Caco-2 (cell line): ENCODE measurements at regions not wholly inside any gene's neighbourhood (a gene's known extent, or its start where the extent isn't known, plus 50 kb on each side); places are given as distances from the start of the nearest gene placed in this dataset.

ENCODE experiments used
- BruUV-seq: library from RNA; stranded (reverse); fragments of 400-500 nt; replicated peaks from 2 replicates; lab custom pipeline; 2021; lab: Mats Ljungman, UMichigan
- CTCF ChIA-PET: fragments of 300-600 bp; sonication (Branson Sonifier 250); formaldehyde crosslinking; loops from one replicate; lab custom pipeline; 2022; ENCODE audit warnings: antibody characterized with exemption; lab: Charles Lee
- POLR2A ChIA-PET: fragments of 300-600 bp; sonication (Branson Sonifier 250); formaldehyde crosslinking; loops from one replicate; lab custom pipeline; 2022; ENCODE audit warnings: antibody characterized with exemption; lab: Charles Lee
- DNase-seq, 2 experiments: peaks; one replicate each; pipeline versions ENCODE4 v3.0.0 to v3.0.0-alpha.2; 2020 to 2022
- H3K27me3 ChIP-seq: replicated peaks from 2 replicates; pipeline ENCODE4 v1.6.0; 2011; ENCODE audit warnings: low read length; ENCODE audit not compliant: control insufficient read depth, insufficient read depth
- H3K36me3 ChIP-seq: 2 replicates; pipeline ENCODE4 v1.5.1; 2011; ENCODE audit warnings: low read length; ENCODE audit not compliant: control insufficient read depth, insufficient read depth
- H3K4me1 ChIP-seq: fragments of 250-450 bp; sonication (Bioruptor Pico); 2 replicates; pipeline ENCODE4 v1.5.1; 2020; ENCODE audit warnings: mild to moderate bottlenecking
- H3K4me3 ChIP-seq: 2 replicates; pipeline ENCODE4 v1.5.1; 2011; ENCODE audit warnings: low read depth, mild to moderate bottlenecking, control low read depth, low read length
- H3K9me3 ChIP-seq: fragments of 250-450 bp; sonication (Bioruptor Pico); 2 replicates; pipeline ENCODE4 v1.5.1; 2020; ENCODE audit warnings: mild to moderate bottlenecking, moderate library complexity
- H3K27ac Mint-ChIP-seq: one replicate; pipeline ENCODE4 v1.8.0; 2022; ENCODE audit warnings: mixed read lengths; ENCODE audit not compliant: unreplicated experiment
- H3K27me3 Mint-ChIP-seq: one replicate; pipeline ENCODE4 v1.8.0; 2022; ENCODE audit warnings: mixed read lengths; ENCODE audit not compliant: insufficient read depth, unreplicated experiment
- H3K36me3 Mint-ChIP-seq: one replicate; pipeline ENCODE4 v1.8.0; 2022; ENCODE audit warnings: mild to moderate bottlenecking, mixed read lengths; ENCODE audit not compliant: insufficient read depth, unreplicated experiment
- H3K4me1 Mint-ChIP-seq: one replicate; pipeline ENCODE4 v1.8.0; 2022; ENCODE audit warnings: low read depth, mixed read lengths; ENCODE audit not compliant: unreplicated experiment
- H3K4me3 Mint-ChIP-seq: one replicate; pipeline ENCODE4 v1.8.0; 2022; ENCODE audit warnings: mild to moderate bottlenecking, moderate library complexity, mixed read lengths; ENCODE audit not compliant: unreplicated experiment
- H3K9me3 Mint-ChIP-seq: one replicate; pipeline ENCODE4 v1.8.0; 2022; ENCODE audit warnings: mixed read lengths; ENCODE audit not compliant: unreplicated experiment
- intact Hi-C: fragments of 100-400 bp; cut with micrococcal nuclease; formaldehyde crosslinking; loops from one replicate; pipeline ENCODE4 v1.10.0; 2022; ENCODE audit not compliant: unreplicated experiment
- TF ChIP-seq, protein P1 (sequence below), 2 experiments: fragments of 200-600 bp in 1 of 2; IDR thresholded peaks; 1 replicate in 1 of 2; 2 replicates in 1 of 2; pipeline versions ENCODE4 v1.5.1 to v1.8.0; 2011 to 2022; ENCODE audit warnings: antibody characterized with exemption in 1 of 2, control low read depth in 1 of 2, inconsistent platforms in 1 of 2, low read depth in 1 of 2, low read length in 1 of 2, mild to moderate bottlenecking in 1 of 2, moderate library complexity in 1 of 2; ENCODE audit not compliant: insufficient read depth in 1 of 2, severe bottlenecking in 1 of 2, unreplicated experiment in 1 of 2

DNA sequence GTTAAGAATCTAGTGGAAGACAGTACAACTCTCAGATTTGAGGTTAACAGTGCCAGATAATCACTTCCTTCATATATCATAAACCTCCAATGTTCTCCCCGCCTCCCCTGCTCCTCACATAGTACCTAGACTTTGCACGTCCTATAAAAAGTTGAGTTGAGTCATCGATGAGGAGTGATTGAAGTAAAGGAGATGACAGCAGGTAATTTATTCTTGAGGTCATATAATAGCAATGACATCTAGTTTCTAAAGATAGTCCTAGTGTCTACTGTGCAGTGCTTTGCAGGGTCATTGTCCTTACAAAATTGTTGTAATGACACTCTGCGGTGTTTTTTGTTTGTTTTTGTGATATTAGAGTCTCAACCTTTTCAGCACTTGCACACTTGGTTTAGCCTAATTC is 510.5 kb upstream of the LRFN5 start:
- no peak overlapping the region for H3K4me3 ChIP-seq
- ChIA-PET CTCF (no interaction called here), POLR2A (no interaction called here)
- H3K9me3 Mint-ChIP-seq = peaks cover 17% of the 10 kb centered on the region
- DNase-seq = no peak
- H3K4me1 ChIP-seq = no peaks in the 10 kb centered on the region
- TF ChIP-seq, protein P1, sequence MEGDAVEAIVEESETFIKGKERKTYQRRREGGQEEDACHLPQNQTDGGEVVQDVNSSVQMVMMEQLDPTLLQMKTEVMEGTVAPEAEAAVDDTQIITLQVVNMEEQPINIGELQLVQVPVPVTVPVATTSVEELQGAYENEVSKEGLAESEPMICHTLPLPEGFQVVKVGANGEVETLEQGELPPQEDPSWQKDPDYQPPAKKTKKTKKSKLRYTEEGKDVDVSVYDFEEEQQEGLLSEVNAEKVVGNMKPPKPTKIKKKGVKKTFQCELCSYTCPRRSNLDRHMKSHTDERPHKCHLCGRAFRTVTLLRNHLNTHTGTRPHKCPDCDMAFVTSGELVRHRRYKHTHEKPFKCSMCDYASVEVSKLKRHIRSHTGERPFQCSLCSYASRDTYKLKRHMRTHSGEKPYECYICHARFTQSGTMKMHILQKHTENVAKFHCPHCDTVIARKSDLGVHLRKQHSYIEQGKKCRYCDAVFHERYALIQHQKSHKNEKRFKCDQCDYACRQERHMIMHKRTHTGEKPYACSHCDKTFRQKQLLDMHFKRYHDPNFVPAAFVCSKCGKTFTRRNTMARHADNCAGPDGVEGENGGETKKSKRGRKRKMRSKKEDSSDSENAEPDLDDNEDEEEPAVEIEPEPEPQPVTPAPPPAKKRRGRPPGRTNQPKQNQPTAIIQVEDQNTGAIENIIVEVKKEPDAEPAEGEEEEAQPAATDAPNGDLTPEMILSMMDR (IDR thresholded peaks at IDR 0.05; ENCODE audit: insufficient read depth in 1 of 2, low read depth in 1 of 2, low read length in 1 of 2, severe bottlenecking in 1 of 2, unreplicated experiment in 1 of 2) = no peak
- no peaks in the 10 kb centered on the region for H3K27me3 Mint-ChIP-seq
- no peaks in the 10 kb centered on the region for H3K9me3 ChIP-seq
- H3K27ac Mint-ChIP-seq = no peak overlapping the region
- no peaks in the 10 kb centered on the region for H3K36me3 ChIP-seq
- H3K4me3 Mint-ChIP-seq = no peak overlapping the region
- H3K36me3 Mint-ChIP-seq = no peaks in the 10 kb centered on the region
- BruUV-seq = no TSS peak
- intact Hi-C loops = no loop called here
- H3K4me1 Mint-ChIP-seq = peaks cover 7% of the 10 kb centered on the region
- no peaks in the 10 kb centered on the region for H3K27me3 ChIP-seq

DNA sequence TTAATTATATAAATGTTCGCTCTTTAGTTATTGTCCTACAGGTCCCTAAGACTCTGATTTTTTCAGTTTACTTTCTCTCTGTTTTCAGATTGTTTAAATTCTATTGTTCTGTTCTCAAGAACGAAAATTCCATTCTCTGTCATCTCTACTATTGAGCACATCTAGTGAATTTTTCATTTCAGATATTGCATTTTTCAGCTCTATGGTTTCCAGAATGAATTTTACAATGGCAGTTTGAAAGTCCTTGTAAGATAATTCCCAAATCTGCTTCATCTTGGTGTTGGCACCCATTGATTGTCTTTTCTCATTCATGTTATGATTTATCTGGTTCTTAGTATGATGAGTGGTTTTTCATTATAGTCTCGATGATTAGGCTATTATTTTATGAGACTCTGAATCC is 519.6 kb upstream of the LRFN5 start:
- no peaks in the 10 kb centered on the region for H3K4me1 ChIP-seq
- no peaks in the 10 kb centered on the region for H3K36me3 ChIP-seq
- H3K27ac Mint-ChIP-seq = no peak overlapping the region
- intact Hi-C loops = no loop called here
- no peak overlapping the region for H3K4me3 ChIP-seq
- no peaks in the 10 kb centered on the region for H3K27me3 ChIP-seq
- POLR2A ChIA-PET = no interaction called here
- no peak overlapping the region for H3K4me3 Mint-ChIP-seq
- no TSS peak for BruUV-seq
- H3K9me3 Mint-ChIP-seq = peaks cover 22% of the 10 kb centered on the region
- H3K36me3 Mint-ChIP-seq = no peaks in the 10 kb centered on the region
- DNase-seq = no peak
- peaks cover 3% of the 10 kb centered on the region; the same call in 1 of the 2 replicates for H3K9me3 ChIP-seq
- H3K4me1 Mint-ChIP-seq = no peaks in the 10 kb centered on the region
- no peaks in the 10 kb centered on the region for H3K27me3 Mint-ChIP-seq
- TF ChIP-seq, protein P1 (IDR thresholded peaks at IDR 0.05; ENCODE audit: insufficient read depth in 1 of 2, low read depth in 1 of 2, low read length in 1 of 2, severe bottlenecking in 1 of 2, unreplicated experiment in 1 of 2) = no peak
- CTCF ChIA-PET = no interaction called here

DNA sequence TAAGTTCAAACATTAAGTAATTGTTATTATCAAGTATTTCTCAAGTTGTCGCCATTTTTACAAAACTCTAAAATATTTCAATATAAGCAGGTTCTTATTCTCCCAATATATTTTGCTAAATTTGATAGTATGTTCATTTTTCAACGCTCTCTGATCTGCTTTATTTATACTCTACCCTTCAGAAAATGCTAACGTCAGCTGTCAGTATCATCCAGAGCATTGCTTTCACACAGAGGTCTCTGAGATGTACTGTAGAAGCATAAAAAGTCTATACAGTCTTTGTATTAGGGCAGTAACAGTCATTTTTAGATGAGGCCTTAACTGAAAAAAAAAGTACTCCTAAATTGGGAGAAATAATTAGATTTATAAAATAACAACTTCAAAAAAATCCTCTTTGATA is 533.1 kb upstream of the LRFN5 start:
- intact Hi-C loops = no loop called here
- H3K4me1 ChIP-seq = peaks cover 32% of the 10 kb centered on the region
- Mint-ChIP-seq H3K4me3 (no peak overlapping the region), H3K9me3 (peaks cover 11% of the 10 kb centered on the region), H3K36me3 (no peaks in the 10 kb centered on the region), H3K27ac (no peak overlapping the region), H3K4me1 (peaks cover 21% of the 10 kb centered on the region), H3K27me3 (no peaks in the 10 kb centered on the region)
- no peaks in the 10 kb centered on the region for H3K27me3 ChIP-seq
- no peaks in the 10 kb centered on the region for H3K36me3 ChIP-seq
- no peak for DNase-seq
- no peaks in the 10 kb centered on the region for H3K9me3 ChIP-seq
- BruUV-seq = no TSS peak
- H3K4me3 ChIP-seq = no peak overlapping the region
- TF ChIP-seq, protein P1 (IDR thresholded peaks at IDR 0.05; ENCODE audit: insufficient read depth in 1 of 2, low read depth in 1 of 2, low read length in 1 of 2, severe bottlenecking in 1 of 2, unreplicated experiment in 1 of 2) = no peak
- ChIA-PET CTCF (no interaction called here), POLR2A (no interaction called here)
